GM12892 (cell line): ENCODE measurements at regions not wholly inside any gene's neighbourhood (a gene's known extent, or its start where the extent isn't known, plus 50 kb on each side); places are given as distances from the start of the nearest gene placed in this dataset.

Source experiments
- POLR2A ChIP-seq: IDR thresholded peaks from 2 replicates; pipeline ENCODE4 v1.6.1; 2011; ENCODE audit warnings: low read depth, low read length, control low read depth
- POLR2AphosphoS5 ChIP-seq: IDR thresholded peaks from 2 replicates; pipeline ENCODE4 v1.6.1; 2011; ENCODE audit warnings: low read depth, low read length, control low read depth

DNA sequence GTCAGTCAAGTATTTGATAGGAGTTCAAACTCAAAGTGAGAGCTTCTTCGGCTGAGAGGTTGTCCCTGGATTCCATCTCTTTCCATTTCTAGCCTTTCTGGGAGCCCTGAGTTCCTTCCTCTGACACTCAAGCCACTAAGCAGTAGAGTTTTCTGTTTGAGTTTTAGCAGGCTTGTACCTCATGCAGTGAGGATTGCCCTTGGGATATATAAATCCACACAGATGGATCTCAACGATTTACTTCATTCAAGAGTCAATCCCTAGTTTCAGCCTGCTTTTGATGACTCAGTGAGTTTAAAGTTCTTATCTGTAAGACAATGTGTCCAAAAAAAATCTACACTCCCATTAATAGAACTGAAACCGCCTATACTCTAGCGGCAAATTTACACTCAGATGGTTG is 2240.9 kb upstream of the WWC1 start:
- TF ChIP-seq POLR2A (no peak), POLR2AphosphoS5 (no peak)
